HepG2 (cell line): ENCODE measurements at regions not wholly inside any gene's neighbourhood (a gene's known extent, or its start where the extent isn't known, plus 50 kb on each side); places are given as distances from the start of the nearest gene placed in this dataset.

ENCODE experiments used
- ATAC-seq: fragments of 200-7000 bp; cut with Tn5 transposase; 3 replicates; pipeline ENCODE4 v1.9.1; 2020; ENCODE audit warnings: mild to moderate bottlenecking, moderate library complexity
- BruUV-seq: library from RNA; stranded (reverse); fragments of 400-500 nt; replicated peaks from 2 replicates; lab custom pipeline; 2021; lab: Mats Ljungman, UMichigan
- CTCF ChIA-PET: fragments of 300-600 bp; formaldehyde crosslinking; extraction: SDS; loops from one replicate; lab custom pipeline; 2021; ENCODE audit warnings: low total read pairs, inconsistent platforms, low intra/inter-chr PET ratio; lab: Yijun Ruan, JAX
- POLR2A ChIA-PET: fragments of 350-600 bp; sonication (Branson Sonifier 250); formaldehyde crosslinking; loops from one replicate; lab custom pipeline; 2020; ENCODE audit warnings: antibody characterized with exemption, inconsistent platforms; lab: Yijun Ruan, JAX
- DNase-seq: peaks from one replicate; pipeline ENCODE4 v3.0.0-alpha.2; 2015; ENCODE audit warnings: low spot score
- FAIRE-seq: peaks from 3 replicates; lab custom pipeline; 2011; peaks lifted over from hg19 to GRCh38; lab: Jason Lieb, UNC
- H2AFZ ChIP-seq: one replicate; pipeline ENCODE4 v1.6.1; 2011; ENCODE audit warnings: low read length, inconsistent platforms
- H3K27ac ChIP-seq: fragments of 300-600 bp; 3 replicates; pipeline ENCODE4 v1.8.0; 2011; ENCODE audit warnings: mixed run types, mild to moderate bottlenecking, mixed read lengths, low read length, inconsistent platforms; ENCODE audit not compliant: insufficient read depth; ENCODE audit errors: extremely low read length
- H3K27me3 ChIP-seq, 2 experiments: fragments of 200-600 bp in 1 of 2; 2 replicates in 1 of 2; 3 replicates in 1 of 2; pipeline versions ENCODE4 v1.6.0 to v1.8.0; 2011; ENCODE audit warnings: low read length in 2 of 2, mild to moderate bottlenecking in 2 of 2, moderate library complexity in 2 of 2, inconsistent platforms in 1 of 2; ENCODE audit not compliant: insufficient read depth in 2 of 2, control insufficient read depth in 1 of 2
- H3K36me3 ChIP-seq, 2 experiments: fragments of 200-600 bp in 1 of 2; replicated peaks in 1 of 2; 2 replicates in 1 of 2; 3 replicates in 1 of 2; pipeline versions ENCODE4 v1.5.1 to v1.8.0; 2011; ENCODE audit warnings: low read length in 2 of 2, inconsistent platforms in 1 of 2; ENCODE audit not compliant: insufficient read depth in 2 of 2, control insufficient read depth in 1 of 2
- H3K4me1 ChIP-seq: 2 replicates; pipeline ENCODE4 v1.5.1; 2012; ENCODE audit warnings: low read length, inconsistent platforms; ENCODE audit not compliant: insufficient read depth
- H3K4me2 ChIP-seq: 2 replicates; pipeline ENCODE4 v1.6.0; 2011; ENCODE audit warnings: low read depth, low read length, inconsistent platforms
- H3K4me3 ChIP-seq, 3 experiments: fragments of 200-600 bp in 1 of 3; sonication (generic), shearing (Covaris generic) in 1 of 3; replicated peaks in 1 of 3; 2 replicates each; pipeline ENCODE4 v1.5.1; 2011 to 2016; ENCODE audit warnings: low read length in 3 of 3, inconsistent platforms in 2 of 3, low read depth in 2 of 3, mild to moderate bottlenecking in 2 of 3, control low read depth in 1 of 3, mixed read lengths in 1 of 3; ENCODE audit not compliant: insufficient read depth in 1 of 3
- H3K79me2 ChIP-seq: one replicate; pipeline ENCODE4 v1.6.1; 2011; ENCODE audit warnings: low read length, inconsistent platforms; ENCODE audit not compliant: insufficient read depth
- H3K9ac ChIP-seq: 2 replicates; pipeline ENCODE4 v1.6.0; 2011; ENCODE audit warnings: mild to moderate bottlenecking, low read depth, low read length, inconsistent platforms; ENCODE audit not compliant: insufficient read depth
- H3K9me3 ChIP-seq: 2 replicates; pipeline ENCODE4 v1.5.1; 2012; ENCODE audit warnings: mild to moderate bottlenecking, low read length
- H4K20me1 ChIP-seq: 2 replicates; pipeline ENCODE4 v1.6.0; 2011; ENCODE audit warnings: inconsistent platforms, mild to moderate bottlenecking, low read length, moderate library complexity; ENCODE audit not compliant: insufficient read depth
- ATF7-NPFF ChIP-seq: sonication (generic); formaldehyde crosslinking; IDR thresholded peaks from 2 replicates; pipeline ENCODE4 v1.8.1; 2023; ENCODE audit warnings: mild to moderate bottlenecking, low read depth, missing genetic modification reagents, moderate library complexity
- DBP ChIP-seq: sonication (generic); formaldehyde crosslinking; IDR thresholded peaks from 2 replicates; pipeline ENCODE4 v1.4.0; 2020; ENCODE audit warnings: missing genetic modification reagents; ENCODE audit errors: not compliant biosample characterization
- FLYWCH1 ChIP-seq: sonication (generic); formaldehyde crosslinking; IDR thresholded peaks from 2 replicates; pipeline ENCODE4 v1.8.1; 2023; ENCODE audit warnings: mild to moderate bottlenecking, missing genetic modification reagents
- MAX ChIP-seq: IDR thresholded peaks from 2 replicates; pipeline ENCODE4 v1.6.1; 2012; ENCODE audit warnings: inconsistent platforms
- MAZ ChIP-seq, 2 experiments: sonication (generic) in 1 of 2; formaldehyde crosslinking in 1 of 2; IDR thresholded peaks; 2 replicates each; pipeline versions ENCODE4 v1.5.0 to v1.6.1; 2012 to 2020; ENCODE audit warnings: low read depth in 2 of 2, mild to moderate bottlenecking in 2 of 2, borderline replicate concordance in 1 of 2, improper control_type of control experiment in 1 of 2, low read length in 1 of 2, missing genetic modification reagents in 1 of 2, moderate library complexity in 1 of 2
- PATZ1 ChIP-seq: sonication (generic); formaldehyde crosslinking; IDR thresholded peaks from 2 replicates; pipeline ENCODE4 v1.4.0; 2020; ENCODE audit warnings: missing genetic modification reagents
- POLR2A ChIP-seq, 2 experiments: IDR thresholded peaks; 2 replicates each; pipeline ENCODE4 v1.6.1; 2011; ENCODE audit warnings: low read depth in 2 of 2, low read length in 2 of 2, mild to moderate bottlenecking in 1 of 2, moderate library complexity in 1 of 2; ENCODE audit not compliant: insufficient read depth in 1 of 2
- SMAD9 ChIP-seq: sonication (generic); formaldehyde crosslinking; IDR thresholded peaks from 2 replicates; pipeline ENCODE4 v1.5.1; 2020; ENCODE audit warnings: mild to moderate bottlenecking, missing genetic modification reagents
- STAT5B ChIP-seq: sonication (generic); formaldehyde crosslinking; IDR thresholded peaks from 2 replicates; pipeline ENCODE4 v1.4.0; 2020; ENCODE audit warnings: missing genetic modification reagents
- ZBTB2 ChIP-seq: sonication (generic); formaldehyde crosslinking; IDR thresholded peaks from 2 replicates; pipeline ENCODE4 v1.8.0; 2022; ENCODE audit warnings: low read depth, missing genetic modification reagents
- ZBTB37 ChIP-seq: sonication (generic); formaldehyde crosslinking; IDR thresholded peaks from 2 replicates; pipeline ENCODE4 v1.4.0; 2020; ENCODE audit warnings: mild to moderate bottlenecking, missing genetic modification reagents
- ZFP62 ChIP-seq: sonication (generic); formaldehyde crosslinking; IDR thresholded peaks from 2 replicates; pipeline ENCODE4 v1.4.0; 2020; ENCODE audit warnings: missing genetic modification reagents
- ZNF124 ChIP-seq: sonication (generic); formaldehyde crosslinking; IDR thresholded peaks from 2 replicates; pipeline ENCODE4 v1.4.0; 2020; ENCODE audit warnings: missing genetic modification reagents
- ZNF329 ChIP-seq: sonication (generic); formaldehyde crosslinking; IDR thresholded peaks from 2 replicates; pipeline ENCODE4 v1.9.0; 2021; ENCODE audit warnings: low read depth, mild to moderate bottlenecking, missing genetic modification reagents
- ZNF766 ChIP-seq: sonication (generic); formaldehyde crosslinking; IDR thresholded peaks from 2 replicates; pipeline ENCODE4 v1.5.0; 2020; ENCODE audit warnings: missing genetic modification reagents, borderline replicate concordance
- ZNF800 ChIP-seq: sonication (generic); formaldehyde crosslinking; IDR thresholded peaks from 2 replicates; pipeline ENCODE4 v1.4.0; 2020; ENCODE audit warnings: missing genetic modification reagents
- ZNF83 ChIP-seq: sonication (generic); formaldehyde crosslinking; IDR thresholded peaks from 2 replicates; pipeline ENCODE4 v1.4.0; 2020; ENCODE audit warnings: missing genetic modification reagents, mild to moderate bottlenecking, borderline replicate concordance
- ZNF841 ChIP-seq: sonication (generic); formaldehyde crosslinking; IDR thresholded peaks from 2 replicates; pipeline ENCODE4 v1.8.1; 2023; ENCODE audit warnings: missing genetic modification reagents, borderline replicate concordance
- WGBS: methylation state at CpG from one replicate; pipeline ENCODE4 v1.1.6; 2017; ENCODE audit warnings: low lambda C conversion rate; 5-methylcytosine and 5-hydroxymethylcytosine counted together
- in situ Hi-C: cut with HindIII; loops from 2 replicates; pipeline ENCODE4 v1.10.0; 2017; ENCODE audit warnings: low pct_unique_long_range_greater_than_20kb; ENCODE audit not compliant: extremely low pct_ligation_motif_present
- intact Hi-C: fragments of 100-400 bp; cut with micrococcal nuclease; formaldehyde crosslinking; loops from one replicate; pipeline ENCODE4 v1.10.0; 2022; ENCODE audit not compliant: unreplicated experiment

DNA sequence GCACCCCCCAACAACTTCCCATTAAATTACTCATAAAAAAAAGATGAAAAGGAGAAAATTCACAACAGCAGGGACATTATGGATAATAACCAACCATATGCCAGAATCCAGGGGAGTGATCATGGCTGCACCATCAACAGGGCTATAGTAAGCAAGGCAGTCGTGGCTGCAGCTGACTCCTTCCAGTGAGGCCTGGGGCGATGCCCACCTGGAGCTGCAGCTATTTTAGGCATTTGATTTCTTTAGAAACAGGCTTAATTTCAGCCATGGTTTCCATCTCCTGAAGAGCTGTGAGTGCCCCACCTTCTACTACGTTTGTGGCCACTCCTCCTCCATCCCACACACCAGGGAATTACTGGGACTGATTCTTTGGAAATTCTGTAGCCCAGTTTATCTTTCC is 84.0 kb downstream of the MINAR1 start:
- no TSS peak for BruUV-seq
- no peak overlapping the region for H3K4me2 ChIP-seq
- no peaks in the 10 kb centered on the region for H3K79me2 ChIP-seq
- H3K27ac ChIP-seq, result no peak overlapping the region
- H3K9me3 ChIP-seq, result no peaks in the 10 kb centered on the region
- DNase-seq, result no peak
- in situ Hi-C loops (no loop called here), intact Hi-C loops (no loop called here)
- no peak overlapping the region for H3K4me3 ChIP-seq
- no peaks in the 10 kb centered on the region; a peak in 1 of 5 replicates for H3K27me3 ChIP-seq
- no peak overlapping the region for H3K9ac ChIP-seq
- no peak for FAIRE-seq
- POLR2A ChIA-PET, result no interaction called here
- WGBS, result 0% methylated on average over 2 of the region's 3 CpGs
- no peaks in the 10 kb centered on the region for H3K4me1 ChIP-seq
- H3K36me3 ChIP-seq, result no peaks in the 10 kb centered on the region
- ATAC-seq, result no peak
- no peaks in the 10 kb centered on the region for H4K20me1 ChIP-seq
- no peak overlapping the region for H2AFZ ChIP-seq
- CTCF ChIA-PET, result no interaction called here
- TF ChIP-seq SMAD9 (no peak), ZNF800 (CRISPR knock-in tag) (no peak), ZFP62 (CRISPR knock-in tag) (no peak), ZNF766 (no peak), ZBTB2 (no peak), FLYWCH1 (CRISPR knock-in tag) (no peak), ZNF841 (CRISPR knock-in tag) (no peak), DBP (CRISPR knock-in tag) (no peak), ZNF124 (CRISPR knock-in tag) (no peak), ZBTB37 (CRISPR knock-in tag) (no peak), PATZ1 (no peak), MAX (no peak), ATF7-NPFF (CRISPR knock-in tag) (no peak), ZNF329 (no peak), ZNF83 (CRISPR knock-in tag) (no peak), STAT5B (CRISPR knock-in tag) (no peak), MAZ (IDR thresholded peaks at IDR 0.05; ENCODE audit: borderline replicate concordance, low read depth, low read length) (no peak), MAZ (CRISPR knock-in tag; IDR thresholded peaks at IDR 0.05; ENCODE audit: low read depth) (no peak), POLR2A (IDR thresholded peaks at IDR 0.05; ENCODE audit: insufficient read depth in 1 of 2, low read depth in 2 of 2, low read length in 2 of 2) (no peak)
